WI38 (cell line): ENCODE measurements at regions not wholly inside any gene's neighbourhood (a gene's known extent, or its start where the extent isn't known, plus 50 kb on each side); places are given as distances from the start of the nearest gene placed in this dataset.
"Not testable (repeated sequence)": the region's sequence is repeated elsewhere in the genome, so short reads cannot be mapped to it uniquely, and the experiment has no call there.

Source experiments
- H3K4me3 ChIP-seq: 2 replicates; pipeline ENCODE4 v1.5.1; 2011; ENCODE audit warnings: low read depth, mild to moderate bottlenecking, control low read depth, low read length
- CTCF ChIP-seq: IDR thresholded peaks from 2 replicates; pipeline ENCODE4 v1.5.1; 2012; ENCODE audit warnings: low read depth, mild to moderate bottlenecking, control low read depth, low read length

GRCh38 chr2:238523158-238524110 is 96.7 kb downstream of the ASB1 start:
- no peak for TF ChIP-seq CTCF
- H3K4me3 ChIP-seq: no peak overlapping the region

DNA sequence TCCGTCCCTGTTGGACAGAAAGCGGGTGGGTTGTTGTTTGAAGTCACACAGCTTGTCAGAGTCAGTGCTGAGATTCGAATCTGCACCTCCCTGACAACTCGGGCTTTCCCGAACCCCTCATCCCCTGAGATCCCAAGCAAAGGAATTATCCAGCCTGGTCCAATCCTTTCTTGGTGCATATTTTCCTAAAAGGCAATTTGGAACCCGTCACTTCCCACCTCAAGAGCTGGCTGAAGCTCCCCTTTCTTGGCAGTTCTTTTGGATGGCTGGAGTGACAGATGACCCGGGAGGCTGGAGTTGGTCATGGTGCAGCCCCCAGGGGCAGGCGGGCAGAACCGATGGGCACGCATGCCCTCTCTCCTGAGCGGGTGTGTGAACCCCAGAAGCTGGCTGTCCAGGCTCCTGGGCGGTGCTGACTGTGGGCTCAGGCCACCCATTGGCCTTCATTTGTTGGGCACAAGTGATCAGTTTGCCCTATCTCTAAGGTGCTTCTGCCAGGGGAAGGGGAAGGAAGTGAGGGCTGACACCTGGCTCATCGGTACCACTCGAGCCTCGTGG is 97.8 kb downstream of the ASB1 start:
- no peak for TF ChIP-seq CTCF
- no peak overlapping the region for H3K4me3 ChIP-seq

DNA sequence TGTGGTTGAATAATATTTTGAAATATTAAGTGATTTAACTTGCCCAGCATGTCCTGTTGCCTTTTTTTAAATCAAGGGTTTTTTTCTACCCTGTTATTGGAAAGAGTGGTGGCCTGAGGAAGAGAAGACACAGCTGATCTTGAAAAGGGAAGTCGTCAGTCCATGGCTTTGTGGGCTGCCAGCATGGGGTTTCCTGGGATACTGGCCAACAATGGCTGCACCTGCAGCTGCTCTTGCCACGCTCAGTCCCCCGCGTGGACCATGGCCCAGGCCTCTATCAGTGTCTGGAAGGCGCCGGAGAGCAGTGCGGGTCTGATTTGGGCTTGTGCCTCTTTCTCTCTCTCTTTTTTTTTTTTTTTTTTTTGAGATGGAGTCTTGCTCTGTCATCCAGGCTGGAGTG is 99.3 kb downstream of the ASB1 start:
- TF ChIP-seq CTCF: no peak
- H3K4me3 ChIP-seq: no peak overlapping the region

GRCh38 chr2:238527565-238527964 is 100.8 kb downstream of the ASB1 start:
- TF ChIP-seq CTCF: no peak
- no peak overlapping the region for H3K4me3 ChIP-seq

DNA sequence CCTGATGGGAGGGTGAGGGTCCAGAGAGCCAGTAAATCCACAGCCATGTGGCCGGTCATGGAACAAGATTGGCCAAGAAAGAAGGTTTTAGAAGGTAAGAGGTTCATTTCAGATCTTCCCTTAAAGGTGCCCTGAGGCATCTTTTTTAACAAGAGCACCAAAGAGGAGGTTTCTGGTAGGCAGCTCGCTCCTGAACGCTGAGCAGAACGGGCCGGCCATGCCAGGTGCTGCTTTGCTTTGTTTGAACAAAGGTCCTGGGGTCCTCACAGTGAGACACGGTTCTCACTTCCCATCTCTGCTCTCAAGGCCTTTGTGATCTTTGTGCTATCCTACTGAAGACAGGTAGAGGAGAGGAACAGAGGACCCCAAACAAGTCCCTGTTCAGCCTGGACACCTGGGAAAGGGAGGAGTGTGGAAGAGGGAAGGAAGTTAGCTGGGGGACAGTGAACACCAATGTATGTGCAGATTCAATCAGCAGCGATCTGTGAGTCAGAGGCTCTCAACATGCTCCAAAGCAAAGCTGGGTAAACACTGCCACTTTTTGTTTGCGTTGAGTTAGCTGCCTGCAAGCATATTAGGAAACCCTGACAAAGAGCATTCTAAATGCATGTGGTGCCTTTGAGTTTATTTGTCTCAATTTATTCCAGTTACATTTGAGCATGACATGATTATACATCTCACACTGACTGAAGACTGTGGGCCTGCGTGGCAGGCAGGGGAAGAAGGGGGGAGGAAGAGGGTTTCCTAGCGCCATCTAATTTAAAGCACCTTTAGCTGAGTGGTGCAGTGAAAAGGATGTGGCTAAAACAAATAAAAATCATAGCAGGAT is 102.4 kb downstream of the ASB1 start:
- H3K4me3 ChIP-seq: no peak overlapping the region
- no peak for TF ChIP-seq CTCF

GRCh38 chr2:238531017-238531645 is 104.4 kb downstream of the ASB1 start:
- not testable (repeated sequence) for H3K4me3 ChIP-seq

DNA sequence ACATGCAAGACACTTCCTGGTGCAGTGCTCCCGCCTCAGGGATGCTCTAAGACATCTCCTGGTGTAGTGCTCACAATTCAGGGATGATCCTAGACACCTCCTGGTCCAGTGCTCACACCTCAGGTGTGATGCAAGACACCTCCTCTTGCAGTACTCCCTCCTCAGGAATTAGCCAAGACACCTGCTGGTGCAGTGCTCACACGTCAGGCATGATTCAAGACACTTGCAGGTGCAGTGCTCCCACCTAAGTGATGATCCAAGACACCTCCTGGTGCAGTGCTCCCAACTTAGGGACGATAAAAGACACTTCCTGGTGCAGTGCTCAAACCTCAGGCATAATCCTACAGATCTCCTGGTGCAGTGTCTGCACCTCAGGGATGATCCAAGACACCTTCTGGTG is 117.0 kb downstream of the ASB1 start:
- H3K4me3 ChIP-seq: not testable (repeated sequence)
